Panc1 (cell line): ENCODE measurements at regions not wholly inside any gene's neighbourhood (a gene's known extent, or its start where the extent isn't known, plus 50 kb on each side); places are given as distances from the start of the nearest gene placed in this dataset.
"Not testable (repeated sequence)": the region's sequence is repeated elsewhere in the genome, so short reads cannot be mapped to it uniquely, and the experiment has no call there.

Experiments used
- ATAC-seq: fragments of 200-7000 bp; cut with Tn5 transposase; 2 replicates; pipeline ENCODE4 v1.9.1; 2020; ENCODE audit warnings: mild to moderate bottlenecking, moderate library complexity
- BruUV-seq: library from RNA; stranded (reverse); fragments of 400-500 nt; replicated peaks from 2 replicates; lab custom pipeline; 2021; lab: Mats Ljungman, UMichigan
- CTCF ChIA-PET: fragments of 300-600 bp; sonication (Branson Sonifier 250); formaldehyde crosslinking; loops from one replicate; lab custom pipeline; 2022; ENCODE audit warnings: antibody characterized with exemption; lab: Charles Lee
- POLR2A ChIA-PET: fragments of 300-600 bp; sonication (Branson Sonifier 250); formaldehyde crosslinking; loops from one replicate; lab custom pipeline; 2022; ENCODE audit warnings: antibody characterized with exemption; lab: Charles Lee
- DNase-seq: peaks from one replicate; pipeline ENCODE4 v3.0.0-alpha.2; 2010; ENCODE audit warnings: low read depth, low spot score
- H3K27ac ChIP-seq: 2 replicates; pipeline ENCODE4 v1.5.1; 2011; ENCODE audit warnings: mild to moderate bottlenecking, low read length, inconsistent platforms
- H3K27me3 ChIP-seq: fragments of 200-500 bp; sonication (Bioruptor generic); 2 replicates; pipeline ENCODE4 v1.6.0; 2014; ENCODE audit warnings: low read length, inconsistent platforms; ENCODE audit not compliant: control insufficient read depth, insufficient read depth
- H3K36me3 ChIP-seq: fragments of 200-500 bp; sonication (Bioruptor generic); 2 replicates; pipeline ENCODE4 v1.5.1; 2014; ENCODE audit warnings: inconsistent platforms, mild to moderate bottlenecking, low read length, moderate library complexity; ENCODE audit not compliant: control insufficient read depth, insufficient read depth
- H3K4me1 ChIP-seq: 2 replicates; pipeline ENCODE4 v1.5.1; 2011; ENCODE audit warnings: inconsistent platforms, mild to moderate bottlenecking, low read length, moderate library complexity; ENCODE audit not compliant: control insufficient read depth, insufficient read depth
- H3K4me3 ChIP-seq, 2 experiments: 2 replicates each; pipeline ENCODE4 v1.5.1; 2011 to 2012; ENCODE audit warnings: low read depth in 2 of 2, low read length in 2 of 2, mild to moderate bottlenecking in 2 of 2, inconsistent platforms in 1 of 2, moderate library complexity in 1 of 2
- H3K9me3 ChIP-seq: fragments of 200-500 bp; sonication (Bioruptor generic); 2 replicates; pipeline ENCODE4 v1.5.1; 2014; ENCODE audit warnings: low read depth, mild to moderate bottlenecking, inconsistent platforms, low read length, moderate library complexity; ENCODE audit not compliant: control insufficient read depth, insufficient read depth
- POLR2AphosphoS5 ChIP-seq: IDR thresholded peaks from 2 replicates; pipeline ENCODE4 v1.6.1; 2012; ENCODE audit warnings: mild to moderate bottlenecking, low read depth, low read length, moderate library complexity
- SIN3A ChIP-seq: IDR thresholded peaks from 2 replicates; pipeline ENCODE4 v1.6.1; 2012; ENCODE audit warnings: low read depth, mild to moderate bottlenecking, low read length, moderate library complexity, borderline replicate concordance; ENCODE audit not compliant: insufficient read depth
- TCF7L2 ChIP-seq: IDR thresholded peaks from 2 replicates; pipeline ENCODE4 v1.6.1; 2011; ENCODE audit warnings: mild to moderate bottlenecking, low read depth, low read length, inconsistent platforms
- in situ Hi-C: cut with HindIII; loops from 2 replicates; pipeline ENCODE4 v1.10.0; 2016; ENCODE audit warnings: low sequenced_read_pairs, low pct_unique_long_range_greater_than_20kb
- intact Hi-C: fragments of 100-400 bp; cut with micrococcal nuclease; formaldehyde crosslinking; loops from one replicate; pipeline ENCODE4 v1.10.0; 2022; ENCODE audit not compliant: unreplicated experiment
- TF ChIP-seq, protein P1 (sequence below), 2 experiments: IDR thresholded peaks; 2 replicates each; pipeline ENCODE4 v1.6.1; 2011 to 2012; ENCODE audit warnings: low read depth in 2 of 2, control low read depth in 1 of 2, low read length in 1 of 2, mild to moderate bottlenecking in 1 of 2, moderate library complexity in 1 of 2; ENCODE audit not compliant: insufficient read depth in 1 of 2
- TF ChIP-seq, protein P2 (sequence below): fragments of 450-650 bp; IDR thresholded peaks from 2 replicates; pipeline ENCODE4 v1.5.1; 2017; ENCODE audit warnings: mild to moderate bottlenecking

GRCh38 chr13:88026241-88026640 is 355.1 kb downstream of the SLITRK5 start:
- ChIA-PET POLR2A (no interaction called here), CTCF (no interaction called here)
- Histone ChIP-seq H3K4me1 (no peaks in the 10 kb centered on the region), H3K27me3 (no peaks in the 10 kb centered on the region), H3K9me3 (no peaks in the 10 kb centered on the region), H3K27ac (no peak overlapping the region), H3K36me3 (no peaks in the 10 kb centered on the region), H3K4me3 (no peak overlapping the region)
- no peak for ATAC-seq
- no peak for DNase-seq
- intact Hi-C loops (no loop called here), in situ Hi-C loops (no loop called here)
- no TSS peak for BruUV-seq
- TF ChIP-seq, protein P1, sequence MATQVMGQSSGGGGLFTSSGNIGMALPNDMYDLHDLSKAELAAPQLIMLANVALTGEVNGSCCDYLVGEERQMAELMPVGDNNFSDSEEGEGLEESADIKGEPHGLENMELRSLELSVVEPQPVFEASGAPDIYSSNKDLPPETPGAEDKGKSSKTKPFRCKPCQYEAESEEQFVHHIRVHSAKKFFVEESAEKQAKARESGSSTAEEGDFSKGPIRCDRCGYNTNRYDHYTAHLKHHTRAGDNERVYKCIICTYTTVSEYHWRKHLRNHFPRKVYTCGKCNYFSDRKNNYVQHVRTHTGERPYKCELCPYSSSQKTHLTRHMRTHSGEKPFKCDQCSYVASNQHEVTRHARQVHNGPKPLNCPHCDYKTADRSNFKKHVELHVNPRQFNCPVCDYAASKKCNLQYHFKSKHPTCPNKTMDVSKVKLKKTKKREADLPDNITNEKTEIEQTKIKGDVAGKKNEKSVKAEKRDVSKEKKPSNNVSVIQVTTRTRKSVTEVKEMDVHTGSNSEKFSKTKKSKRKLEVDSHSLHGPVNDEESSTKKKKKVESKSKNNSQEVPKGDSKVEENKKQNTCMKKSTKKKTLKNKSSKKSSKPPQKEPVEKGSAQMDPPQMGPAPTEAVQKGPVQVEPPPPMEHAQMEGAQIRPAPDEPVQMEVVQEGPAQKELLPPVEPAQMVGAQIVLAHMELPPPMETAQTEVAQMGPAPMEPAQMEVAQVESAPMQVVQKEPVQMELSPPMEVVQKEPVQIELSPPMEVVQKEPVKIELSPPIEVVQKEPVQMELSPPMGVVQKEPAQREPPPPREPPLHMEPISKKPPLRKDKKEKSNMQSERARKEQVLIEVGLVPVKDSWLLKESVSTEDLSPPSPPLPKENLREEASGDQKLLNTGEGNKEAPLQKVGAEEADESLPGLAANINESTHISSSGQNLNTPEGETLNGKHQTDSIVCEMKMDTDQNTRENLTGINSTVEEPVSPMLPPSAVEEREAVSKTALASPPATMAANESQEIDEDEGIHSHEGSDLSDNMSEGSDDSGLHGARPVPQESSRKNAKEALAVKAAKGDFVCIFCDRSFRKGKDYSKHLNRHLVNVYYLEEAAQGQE (IDR thresholded peaks at IDR 0.05; ENCODE audit: insufficient read depth in 1 of 2, low read depth in 2 of 2, low read length in 1 of 2) = no peak
- TF ChIP-seq TCF7L2 = no peak
- TF ChIP-seq, protein P2, sequence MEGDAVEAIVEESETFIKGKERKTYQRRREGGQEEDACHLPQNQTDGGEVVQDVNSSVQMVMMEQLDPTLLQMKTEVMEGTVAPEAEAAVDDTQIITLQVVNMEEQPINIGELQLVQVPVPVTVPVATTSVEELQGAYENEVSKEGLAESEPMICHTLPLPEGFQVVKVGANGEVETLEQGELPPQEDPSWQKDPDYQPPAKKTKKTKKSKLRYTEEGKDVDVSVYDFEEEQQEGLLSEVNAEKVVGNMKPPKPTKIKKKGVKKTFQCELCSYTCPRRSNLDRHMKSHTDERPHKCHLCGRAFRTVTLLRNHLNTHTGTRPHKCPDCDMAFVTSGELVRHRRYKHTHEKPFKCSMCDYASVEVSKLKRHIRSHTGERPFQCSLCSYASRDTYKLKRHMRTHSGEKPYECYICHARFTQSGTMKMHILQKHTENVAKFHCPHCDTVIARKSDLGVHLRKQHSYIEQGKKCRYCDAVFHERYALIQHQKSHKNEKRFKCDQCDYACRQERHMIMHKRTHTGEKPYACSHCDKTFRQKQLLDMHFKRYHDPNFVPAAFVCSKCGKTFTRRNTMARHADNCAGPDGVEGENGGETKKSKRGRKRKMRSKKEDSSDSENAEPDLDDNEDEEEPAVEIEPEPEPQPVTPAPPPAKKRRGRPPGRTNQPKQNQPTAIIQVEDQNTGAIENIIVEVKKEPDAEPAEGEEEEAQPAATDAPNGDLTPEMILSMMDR = no peak
- no peak for TF ChIP-seq POLR2AphosphoS5
- no peak for TF ChIP-seq SIN3A

- Histone ChIP-seq H3K4me1 (no peaks in the 10 kb centered on the region), H3K9me3 (no peaks in the 10 kb centered on the region), H3K27me3 (no peaks in the 10 kb centered on the region), H3K36me3 (no peaks in the 10 kb centered on the region), H3K27ac (no peak overlapping the region), H3K4me3 (no peak overlapping the region)
- DNase-seq (no peak), ATAC-seq (no peak)
- TF ChIP-seq POLR2AphosphoS5 (no peak), SIN3A (no peak), TCF7L2 (no peak)
- TF ChIP-seq, protein P1 (IDR thresholded peaks at IDR 0.05; ENCODE audit: insufficient read depth in 1 of 2, low read depth in 2 of 2, low read length in 1 of 2) = no peak
- TF ChIP-seq, protein P2 = no peak
- ChIA-PET POLR2A (no interaction called here), CTCF (no interaction called here)
- BruUV-seq = no TSS peak
- intact Hi-C loops = no loop called here
- in situ Hi-C loops = no loop called here
Measured at GRCh38 chr13:88031980-88032559, 360.9 kb downstream of the SLITRK5 start.

DNA sequence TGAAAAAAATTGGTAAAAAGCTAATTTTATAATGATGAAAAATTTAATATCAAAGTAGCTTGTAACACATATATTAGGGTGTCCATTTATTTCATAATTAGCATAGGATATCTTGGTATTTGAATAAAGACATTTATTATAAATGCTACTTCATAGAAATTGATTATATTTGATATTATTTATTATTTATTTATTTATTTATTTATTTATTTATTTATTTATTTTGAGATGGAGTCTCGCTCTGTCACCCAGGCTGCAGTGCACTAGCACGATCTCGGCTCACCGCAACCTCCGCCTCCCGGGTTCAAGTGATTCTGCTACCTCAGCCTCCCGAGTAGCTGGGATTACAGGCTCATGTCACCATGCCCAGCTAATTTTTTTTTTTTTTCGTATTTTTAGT is 365.0 kb downstream of the SLITRK5 start:
- H3K4me1 ChIP-seq, BruUV-seq, H3K27ac ChIP-seq, H3K9me3 ChIP-seq, DNase-seq, intact Hi-C loops, H3K27me3 ChIP-seq, CTCF ChIA-PET, in situ Hi-C loops, POLR2A ChIA-PET, ATAC-seq, H3K36me3 ChIP-seq, H3K4me3 ChIP-seq: not testable (repeated sequence)
